Neural progenitor cell (in vitro differentiated cells): ENCODE measurements at regions not wholly inside any gene's neighbourhood (a gene's known extent, or its start where the extent isn't known, plus 50 kb on each side); places are given as distances from the start of the nearest gene placed in this dataset.
A peak's percentile ranks its signal among the peaks of the same experiment; 100 is the strongest.

Experiments
- DNase-seq: peaks from one replicate; pipeline ENCODE4 v3.0.0-alpha.2; 2016; ENCODE audit warnings: low spot score
- H2AFZ ChIP-seq: fragments of 200-600 bp; sonication (generic); replicated peaks from 2 replicates; pipeline ENCODE4 v1.6.1; 2016; ENCODE audit warnings: antibody characterized with exemption
- H3F3A ChIP-seq: fragments of 200-600 bp; sonication (generic); 2 replicates; pipeline ENCODE4 v1.6.1; 2016; ENCODE audit warnings: antibody characterized with exemption, low read depth
- H3K27ac ChIP-seq: fragments of 200-600 bp; sonication (generic); 2 replicates; pipeline ENCODE4 v1.5.1; 2016; ENCODE audit warnings: mild to moderate bottlenecking
- H3K27me3 ChIP-seq: fragments of 200-600 bp; sonication (generic); 2 replicates; pipeline ENCODE4 v1.6.1; 2016; ENCODE audit warnings: mild to moderate bottlenecking, moderate library complexity
- H3K36me3 ChIP-seq: fragments of 200-600 bp; sonication (generic); 2 replicates; pipeline ENCODE4 v1.5.1; 2016
- H3K4me1 ChIP-seq: fragments of 200-600 bp; sonication (generic); 2 replicates; pipeline ENCODE4 v1.6.1; 2016; ENCODE audit warnings: mixed run types
- H3K4me2 ChIP-seq: fragments of 200-600 bp; sonication (generic); 2 replicates; pipeline ENCODE4 v1.6.1; 2016
- H3K4me3 ChIP-seq: fragments of 200-600 bp; sonication (generic); 2 replicates; pipeline ENCODE4 v1.5.1; 2016
- H3K79me2 ChIP-seq: fragments of 200-600 bp; sonication (generic); 2 replicates; pipeline ENCODE4 v1.6.1; 2016; ENCODE audit warnings: low read depth
- H3K9ac ChIP-seq: fragments of 200-600 bp; sonication (generic); 2 replicates; pipeline ENCODE4 v1.6.1; 2016
- H3K9me3 ChIP-seq: fragments of 200-600 bp; sonication (generic); 2 replicates; pipeline ENCODE4 v1.5.1; 2016; ENCODE audit warnings: low read depth
- H4K20me1 ChIP-seq: fragments of 200-600 bp; sonication (generic); 2 replicates; pipeline ENCODE4 v1.6.1; 2016; ENCODE audit warnings: low read depth
- H3K27ac Mint-ChIP-seq: 3 replicates; pipeline ENCODE4 v1.8.0; 2021; ENCODE audit warnings: mixed read lengths
- H3K27me3 Mint-ChIP-seq: 2 replicates; pipeline ENCODE4 v1.8.0; 2022; ENCODE audit warnings: low read depth, mild to moderate bottlenecking, inconsistent platforms, moderate library complexity, mixed read lengths; ENCODE audit not compliant: insufficient read depth
- H3K36me3 Mint-ChIP-seq: 3 replicates; pipeline ENCODE4 v1.8.0; 2021; ENCODE audit warnings: mixed read lengths
- H3K4me1 Mint-ChIP-seq: 3 replicates; pipeline ENCODE4 v1.8.0; 2021; ENCODE audit warnings: mixed read lengths
- H3K4me3 Mint-ChIP-seq: 3 replicates; pipeline ENCODE4 v1.8.0; 2021; ENCODE audit warnings: mild to moderate bottlenecking, moderate library complexity, mixed read lengths
- H3K9me3 Mint-ChIP-seq: 3 replicates; pipeline ENCODE4 v1.8.0; 2020; ENCODE audit warnings: mixed read lengths
- EZH2 ChIP-seq: fragments of 200-600 bp; sonication (generic); IDR thresholded peaks from 2 replicates; pipeline ENCODE4 v1.6.1; 2017; ENCODE audit warnings: antibody characterized with exemption, mild to moderate bottlenecking, moderate library complexity
- EZH2phosphoT487 ChIP-seq: fragments of 200-600 bp; sonication (generic); IDR thresholded peaks from 2 replicates; pipeline ENCODE4 v1.6.1; 2017; ENCODE audit warnings: antibody characterized with exemption
- TF ChIP-seq, protein P1 (sequence below): fragments of 200-600 bp; sonication (generic); IDR thresholded peaks from 2 replicates; pipeline ENCODE4 v1.5.1; 2017; ENCODE audit warnings: antibody characterized with exemption, mild to moderate bottlenecking

DNA sequence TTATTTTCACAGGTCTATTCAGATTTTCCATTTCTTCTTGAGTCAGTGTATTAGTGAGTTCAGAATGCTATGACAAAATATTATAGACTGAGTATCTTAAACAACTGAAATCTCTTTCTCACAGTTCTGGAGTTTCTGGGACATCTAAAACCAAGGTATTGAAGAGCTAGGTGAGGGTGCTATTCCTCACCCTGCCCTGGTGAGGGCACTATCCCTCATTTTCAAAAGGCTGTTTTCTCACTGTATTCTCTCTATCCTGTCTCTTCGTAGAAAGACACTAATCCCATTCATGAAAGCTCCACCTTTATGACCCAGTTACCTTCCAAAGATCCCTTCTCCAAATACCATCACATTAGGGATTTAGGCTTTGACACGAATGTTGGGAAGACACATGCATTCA, 1617.1 kb downstream of the PCDH9 start:
- H3K4me3 ChIP-seq = no peak overlapping the region
- no peak overlapping the region for H3K9ac ChIP-seq
- H3K36me3 Mint-ChIP-seq = no peaks in the 10 kb centered on the region
- H3K27me3 Mint-ChIP-seq = no peaks in the 10 kb centered on the region
- peak; percentile 7 for DNase-seq
- no peak overlapping the region for H3K27ac Mint-ChIP-seq
- no peaks in the 10 kb centered on the region for H3K79me2 ChIP-seq
- H3K27me3 ChIP-seq = no peaks in the 10 kb centered on the region
- no peaks in the 10 kb centered on the region for H3K9me3 Mint-ChIP-seq
- H3K27ac ChIP-seq = no peak overlapping the region
- H3F3A ChIP-seq = no peaks in the 10 kb centered on the region
- H3K4me1 ChIP-seq = no peaks in the 10 kb centered on the region
- no peak overlapping the region for H2AFZ ChIP-seq
- no peaks in the 10 kb centered on the region for H4K20me1 ChIP-seq
- TF ChIP-seq, protein P1, sequence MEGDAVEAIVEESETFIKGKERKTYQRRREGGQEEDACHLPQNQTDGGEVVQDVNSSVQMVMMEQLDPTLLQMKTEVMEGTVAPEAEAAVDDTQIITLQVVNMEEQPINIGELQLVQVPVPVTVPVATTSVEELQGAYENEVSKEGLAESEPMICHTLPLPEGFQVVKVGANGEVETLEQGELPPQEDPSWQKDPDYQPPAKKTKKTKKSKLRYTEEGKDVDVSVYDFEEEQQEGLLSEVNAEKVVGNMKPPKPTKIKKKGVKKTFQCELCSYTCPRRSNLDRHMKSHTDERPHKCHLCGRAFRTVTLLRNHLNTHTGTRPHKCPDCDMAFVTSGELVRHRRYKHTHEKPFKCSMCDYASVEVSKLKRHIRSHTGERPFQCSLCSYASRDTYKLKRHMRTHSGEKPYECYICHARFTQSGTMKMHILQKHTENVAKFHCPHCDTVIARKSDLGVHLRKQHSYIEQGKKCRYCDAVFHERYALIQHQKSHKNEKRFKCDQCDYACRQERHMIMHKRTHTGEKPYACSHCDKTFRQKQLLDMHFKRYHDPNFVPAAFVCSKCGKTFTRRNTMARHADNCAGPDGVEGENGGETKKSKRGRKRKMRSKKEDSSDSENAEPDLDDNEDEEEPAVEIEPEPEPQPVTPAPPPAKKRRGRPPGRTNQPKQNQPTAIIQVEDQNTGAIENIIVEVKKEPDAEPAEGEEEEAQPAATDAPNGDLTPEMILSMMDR = peak; percentile 54
- no peak for TF ChIP-seq EZH2
- no peak overlapping the region for H3K4me3 Mint-ChIP-seq
- no peak overlapping the region for H3K4me2 ChIP-seq
- no peaks in the 10 kb centered on the region for H3K9me3 ChIP-seq
- H3K4me1 Mint-ChIP-seq = peaks cover 3% of the 10 kb centered on the region
- no peaks in the 10 kb centered on the region for H3K36me3 ChIP-seq

DNA sequence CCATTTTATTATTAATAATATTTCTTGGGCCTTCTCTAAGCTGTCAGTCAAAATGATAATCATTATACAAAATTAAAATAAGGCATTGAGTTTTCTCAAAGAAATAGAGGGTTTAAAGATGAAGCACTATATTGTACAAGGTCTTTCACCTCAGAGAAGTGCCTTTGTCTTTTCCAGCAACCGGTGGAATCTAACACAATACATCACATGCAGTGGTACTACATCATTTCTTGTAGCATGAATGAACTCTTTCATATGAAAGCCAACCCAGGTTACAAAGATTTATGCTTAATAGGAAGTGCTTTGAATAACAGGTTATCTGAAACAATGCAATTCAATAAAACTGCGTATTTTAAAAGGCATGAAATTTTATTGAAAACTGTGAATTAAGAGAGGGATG, 1620.8 kb downstream of the PCDH9 start:
- no peaks in the 10 kb centered on the region for H3F3A ChIP-seq
- no peak overlapping the region for H2AFZ ChIP-seq
- H3K9ac ChIP-seq = no peak overlapping the region
- Mint-ChIP-seq H3K4me3 (no peak overlapping the region), H3K27ac (no peak overlapping the region), H3K36me3 (no peaks in the 10 kb centered on the region), H3K9me3 (no peaks in the 10 kb centered on the region), H3K27me3 (peaks cover 3% of the 10 kb centered on the region), H3K4me1 (peaks cover 3% of the 10 kb centered on the region)
- no peaks in the 10 kb centered on the region for H3K36me3 ChIP-seq
- no peak overlapping the region for H3K27ac ChIP-seq
- H3K9me3 ChIP-seq = no peaks in the 10 kb centered on the region
- no peaks in the 10 kb centered on the region for H3K79me2 ChIP-seq
- no peak for TF ChIP-seq EZH2
- TF ChIP-seq EZH2phosphoT487 = no peak
- TF ChIP-seq, protein P1 = no peak
- no peak overlapping the region for H3K4me2 ChIP-seq
- H3K4me1 ChIP-seq = no peaks in the 10 kb centered on the region
- H4K20me1 ChIP-seq = no peaks in the 10 kb centered on the region
- H3K27me3 ChIP-seq = no peaks in the 10 kb centered on the region
- DNase-seq = no peak
- H3K4me3 ChIP-seq = no peak overlapping the region

DNA sequence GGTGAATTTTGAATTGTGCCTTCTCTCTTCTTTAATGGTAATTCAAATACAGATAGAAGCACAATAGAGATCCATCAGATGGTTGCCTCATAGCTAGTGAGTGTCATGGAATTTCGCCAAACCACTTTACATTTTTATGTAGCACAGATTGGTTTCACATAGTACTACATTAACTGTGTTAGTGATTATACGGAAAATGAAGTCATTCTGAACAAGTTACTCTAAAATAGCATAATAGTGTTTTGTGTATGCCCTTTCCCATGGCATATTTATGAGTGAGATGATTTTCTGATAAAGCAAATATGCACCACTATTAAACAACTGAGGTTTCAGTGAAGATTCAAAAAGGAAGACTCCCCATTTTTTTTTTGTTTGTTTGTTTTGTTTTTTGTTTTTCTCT, 1623.5 kb downstream of the PCDH9 start:
- Mint-ChIP-seq H3K27ac (no peak overlapping the region), H3K36me3 (no peaks in the 10 kb centered on the region), H3K4me1 (peaks cover 3% of the 10 kb centered on the region), H3K4me3 (no peak overlapping the region), H3K27me3 (peaks cover 3% of the 10 kb centered on the region), H3K9me3 (no peaks in the 10 kb centered on the region)
- Histone ChIP-seq H3K4me2 (no peak overlapping the region), H2AFZ (no peak overlapping the region), H3F3A (no peaks in the 10 kb centered on the region), H3K9ac (no peak overlapping the region), H3K79me2 (no peaks in the 10 kb centered on the region), H3K27ac (no peak overlapping the region), H3K4me1 (no peaks in the 10 kb centered on the region), H3K9me3 (no peaks in the 10 kb centered on the region), H3K4me3 (no peak overlapping the region), H4K20me1 (no peaks in the 10 kb centered on the region), H3K36me3 (no peaks in the 10 kb centered on the region), H3K27me3 (no peaks in the 10 kb centered on the region)
- TF ChIP-seq, protein P1 = no peak
- TF ChIP-seq EZH2phosphoT487 (no peak), EZH2 (no peak)
- no peak for DNase-seq

DNA sequence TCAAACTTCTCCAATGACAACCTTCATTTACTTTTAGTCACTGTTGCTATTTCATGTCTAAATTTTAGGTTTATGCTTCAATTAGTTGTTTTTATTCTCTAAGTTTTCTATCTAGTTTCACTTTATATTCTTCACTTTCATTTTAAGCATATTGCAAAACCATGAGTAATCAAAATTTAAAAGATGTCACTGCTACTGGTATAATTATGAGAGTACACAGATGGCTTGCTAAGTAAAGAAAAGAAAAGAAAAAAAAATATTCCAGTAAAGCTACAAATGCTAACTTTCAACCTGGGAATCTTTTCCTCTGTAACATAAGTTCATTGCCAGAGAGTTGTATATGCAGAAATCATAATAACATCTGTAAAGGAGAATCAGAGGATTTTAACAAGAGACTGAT, 1624.7 kb downstream of the PCDH9 start:
- no peak for DNase-seq
- no peaks in the 10 kb centered on the region for H4K20me1 ChIP-seq
- Mint-ChIP-seq H3K36me3 (no peaks in the 10 kb centered on the region), H3K27me3 (peaks cover 3% of the 10 kb centered on the region), H3K9me3 (no peaks in the 10 kb centered on the region), H3K27ac (no peak overlapping the region), H3K4me3 (no peak overlapping the region), H3K4me1 (peaks cover 3% of the 10 kb centered on the region)
- TF ChIP-seq, protein P1 = no peak
- TF ChIP-seq EZH2phosphoT487 (no peak), EZH2 (no peak)
- H3K79me2 ChIP-seq = no peaks in the 10 kb centered on the region
- H3K36me3 ChIP-seq = no peaks in the 10 kb centered on the region
- H3K4me2 ChIP-seq = no peak overlapping the region
- H3K27ac ChIP-seq = no peak overlapping the region
- H3K9ac ChIP-seq = no peak overlapping the region
- H3K4me3 ChIP-seq = no peak overlapping the region
- no peaks in the 10 kb centered on the region for H3F3A ChIP-seq
- H3K9me3 ChIP-seq = no peaks in the 10 kb centered on the region
- H3K27me3 ChIP-seq = no peaks in the 10 kb centered on the region
- H3K4me1 ChIP-seq = no peaks in the 10 kb centered on the region
- no peak overlapping the region for H2AFZ ChIP-seq
